Fibroblast of skin of right biceps (primary cell): ENCODE measurements at regions not wholly inside any gene's neighbourhood (a gene's known extent, or its start where the extent isn't known, plus 50 kb on each side); places are given as distances from the start of the nearest gene placed in this dataset.
A peak's percentile ranks its signal among the peaks of the same experiment; 100 is the strongest.

Experiments used
- DNase-seq: peaks from one replicate; pipeline ENCODE4 v3.0.0-alpha.2; 2013

DNA sequence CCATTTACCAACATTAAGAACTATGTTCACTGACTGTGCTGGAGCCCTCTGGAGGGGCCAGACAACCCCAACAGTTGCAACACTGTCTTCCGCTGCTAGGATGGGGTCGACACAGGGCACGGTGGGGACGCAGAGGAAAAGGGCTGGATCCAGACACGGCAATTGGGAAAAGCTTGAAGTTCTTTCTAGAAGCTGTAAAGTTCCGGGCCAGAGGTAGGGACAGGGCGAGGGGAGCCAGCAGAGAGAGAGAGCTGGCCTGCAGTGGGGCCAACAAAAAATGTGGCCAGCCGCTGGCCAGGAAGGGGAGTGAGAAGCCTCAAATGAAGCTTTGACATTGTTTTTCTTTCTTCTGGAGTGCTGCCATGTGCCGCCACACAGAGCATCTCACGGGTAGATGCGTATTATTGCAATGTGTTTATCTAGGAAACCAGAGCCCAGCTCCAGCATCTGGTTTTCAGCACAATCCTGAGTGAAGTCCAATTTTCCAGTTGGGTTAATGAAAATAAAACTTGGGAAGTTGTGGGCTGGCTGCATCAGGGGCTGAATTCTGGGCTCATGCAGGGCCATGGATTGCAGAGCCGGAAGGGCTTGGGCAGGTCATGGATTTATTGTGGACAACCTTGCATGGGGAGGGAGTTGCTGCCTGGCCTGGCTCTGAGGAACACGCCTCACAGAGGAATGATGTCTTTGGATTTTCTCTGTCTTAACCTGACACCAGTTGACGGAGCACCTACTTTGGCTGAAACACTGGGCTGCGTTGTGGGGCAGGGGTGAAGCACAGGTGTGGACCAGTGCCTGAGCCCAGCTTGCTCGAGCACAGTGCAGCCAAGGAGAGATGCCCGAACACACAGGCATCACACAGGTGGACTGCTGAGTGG, 67.6 kb upstream of the AMPD3 start:
- peak; percentile 89 for DNase-seq

DNA sequence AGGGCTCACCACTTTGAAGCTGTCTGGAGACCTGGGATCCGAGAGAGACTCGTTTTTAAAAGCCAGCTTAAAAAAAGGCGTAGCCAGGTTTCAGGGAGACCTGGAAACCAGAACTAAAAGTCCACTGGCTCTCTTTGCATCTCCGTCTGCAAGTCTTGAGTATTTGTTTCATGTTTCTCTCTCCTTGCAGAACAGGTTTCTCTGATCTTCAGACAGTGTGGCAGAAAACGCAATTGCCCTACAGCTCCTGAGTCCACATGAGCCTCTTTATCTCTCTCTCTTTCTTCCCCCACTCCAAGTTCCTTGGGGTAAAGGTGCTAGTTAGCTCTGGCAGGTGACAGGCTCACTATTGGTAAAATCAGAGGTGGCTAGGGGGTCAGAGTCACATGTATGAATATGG, 67.0 kb upstream of the AMPD3 start:
- DNase-seq, result no peak

DNA sequence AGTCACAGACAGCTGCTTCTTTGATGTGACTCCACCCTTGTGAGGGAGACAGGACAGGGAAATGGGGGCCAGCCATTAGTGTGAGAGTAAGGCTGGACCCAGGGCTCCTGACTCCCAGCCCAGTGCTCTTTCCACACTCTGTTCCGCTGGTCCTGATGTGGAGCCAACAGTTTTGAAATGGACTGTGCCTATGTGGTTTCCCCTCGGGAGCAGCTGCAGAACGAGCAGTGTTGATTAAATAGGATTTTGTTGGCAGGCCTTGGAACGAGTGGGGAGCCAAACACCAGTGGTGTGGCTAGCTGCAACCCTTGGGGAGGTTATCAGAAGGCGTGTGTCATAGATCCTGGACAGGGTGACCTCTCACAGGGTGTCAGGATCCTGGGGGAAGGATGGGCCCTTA, 66.5 kb upstream of the AMPD3 start:
- DNase-seq, result no peak

DNA sequence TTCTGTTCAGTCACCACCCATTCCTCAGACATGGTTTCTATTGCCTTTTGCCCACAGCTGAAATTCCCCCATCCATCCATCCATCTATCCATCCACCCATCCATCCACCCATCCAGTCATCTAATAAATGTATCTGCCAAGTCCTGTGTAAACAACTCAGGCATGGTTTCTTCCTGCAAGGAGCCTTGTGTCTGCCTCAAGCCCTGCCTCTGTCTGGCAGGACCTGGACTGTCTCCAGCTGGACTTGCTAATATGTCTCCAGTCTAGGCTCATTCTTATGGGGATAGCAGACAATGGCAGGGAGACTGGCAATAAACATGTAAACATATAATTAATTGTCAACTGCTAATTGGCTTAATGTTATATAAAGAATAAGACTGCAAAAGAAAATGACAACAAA, 64.7 kb upstream of the AMPD3 start:
- no peak for DNase-seq

- DNase-seq, result peak; percentile 69
Observed at GRCh38 chr11:10392095-10393079, 62.7 kb upstream of the AMPD3 start.

GRCh38 chr11:10394229-10395101, 60.6 kb upstream of the AMPD3 start:
- DNase-seq, result peak; percentile 55

- DNase-seq, result no peak
Observed at GRCh38 chr11:10395166-10395897, 59.7 kb upstream of the AMPD3 start.

- DNase-seq, result no peak
Observed at GRCh38 chr11:10396771-10397170, 58.3 kb upstream of the AMPD3 start.

- DNase-seq, result no peak
Observed at GRCh38 chr11:10397226-10397987, 57.7 kb upstream of the AMPD3 start.

DNA sequence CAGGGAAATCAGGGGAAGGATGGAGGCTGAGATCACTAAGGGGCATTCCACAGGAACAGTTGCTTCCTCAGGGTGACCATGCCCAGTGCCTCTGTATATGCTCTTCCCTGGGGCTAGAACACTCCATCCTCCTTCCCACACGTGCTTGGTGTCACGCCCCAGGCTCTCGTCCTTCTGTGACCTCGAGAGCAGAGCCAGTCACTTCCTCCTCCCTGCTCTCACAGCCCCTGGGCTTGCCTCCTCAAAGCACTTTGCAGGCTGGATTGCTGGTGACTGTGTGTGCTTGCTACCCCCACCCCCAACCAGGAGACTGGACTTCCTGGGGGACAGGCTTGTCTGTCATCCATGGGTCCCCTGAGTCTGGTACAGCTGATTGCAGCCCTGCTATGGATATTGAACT, 56.5 kb upstream of the AMPD3 start:
- DNase-seq, result no peak

- peak; percentile 56 for DNase-seq
Observed at GRCh38 chr11:10400856-10401255, 54.2 kb upstream of the AMPD3 start.

- no peak for DNase-seq
Observed at GRCh38 chr11:10401256-10401655, 53.8 kb upstream of the AMPD3 start.

DNA sequence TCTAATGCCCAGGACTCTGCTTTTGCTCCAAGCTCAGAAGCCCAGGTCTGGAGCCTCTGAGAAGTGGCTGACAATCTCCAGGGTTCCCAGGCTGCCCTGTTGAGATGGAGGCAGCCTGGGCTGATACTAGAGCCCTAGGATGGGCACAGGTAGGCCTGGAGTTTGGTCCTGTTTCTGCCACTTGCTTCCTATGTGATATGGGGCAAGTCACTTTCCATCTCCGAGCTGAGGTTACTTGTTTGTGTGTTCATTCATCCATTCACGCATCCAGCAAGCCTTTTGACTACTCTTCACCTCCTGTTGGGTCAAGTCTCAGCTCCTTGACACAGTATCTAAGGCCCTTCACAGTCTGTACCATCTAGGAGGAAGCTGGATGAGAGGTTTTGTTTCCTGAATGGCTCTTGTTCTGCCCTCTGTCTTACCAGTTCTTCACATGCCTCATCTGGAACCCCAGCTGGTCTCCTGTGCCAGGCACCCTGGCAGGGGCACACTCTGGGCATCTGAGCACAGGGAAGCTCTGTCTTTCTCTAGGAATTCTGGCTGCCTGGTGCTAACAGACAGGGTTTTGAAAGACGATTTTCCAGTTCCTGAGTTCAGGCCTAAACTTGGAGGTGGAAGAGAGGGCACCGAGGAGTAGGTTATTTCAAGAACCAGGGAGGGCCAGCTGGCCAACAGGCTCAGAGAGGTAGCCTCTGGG, 53.2 kb upstream of the AMPD3 start:
- DNase-seq, result no peak
